ENCODE measurements at regions not wholly inside any gene's neighbourhood (a gene's known extent, or its start where the extent isn't known, plus 50 kb on each side); places are given as distances from the start of the nearest gene placed in this dataset.

- no peaks in the 10 kb centered on the region for H3K79me2 ChIP-seq (ENCODE audit: insufficient read depth, low read length)
- no peak overlapping the region for H3K4me3 ChIP-seq (replicated peaks in 1 of 3; ENCODE audit: insufficient read depth in 1 of 3, low read depth in 2 of 3, low read length in 3 of 3)
- no peak overlapping the region for H3K9ac ChIP-seq (ENCODE audit: insufficient read depth, low read depth, low read length)
- FAIRE-seq, result peak; percentile 37
- H3K36me3 ChIP-seq (replicated peaks in 1 of 2; ENCODE audit: control insufficient read depth in 1 of 2, insufficient read depth in 2 of 2, low read length in 2 of 2), result no peaks in the 10 kb centered on the region
- BruUV-seq (replicated peaks), result no TSS peak
- no peaks in the 10 kb centered on the region for H3K27me3 ChIP-seq (ENCODE audit: control insufficient read depth in 1 of 2, insufficient read depth in 2 of 2, low read length in 2 of 2)
- ChIA-PET CTCF (ENCODE audit: low intra/inter-chr PET ratio, low total read pairs) (no interaction called here), POLR2A (no interaction called here)
- H3K4me2 ChIP-seq (ENCODE audit: low read depth, low read length), result peak overlapping the region; percentile 28; the same call in 1 of the 2 replicates
- ATAC-seq, result peak; percentile 79
- in situ Hi-C loops (cut with HindIII; ENCODE audit: extremely low pct_ligation_motif_present, low pct_unique_long_range_greater_than_20kb), result no loop called here
- H3K9me3 ChIP-seq (ENCODE audit: low read length), result no peaks in the 10 kb centered on the region
- no peak overlapping the region for H3K27ac ChIP-seq (ENCODE audit: extremely low read length, insufficient read depth, low read length)
- DNase-seq (ENCODE audit: low spot score), result peak; percentile 27
- intact Hi-C loops (cut with micrococcal nuclease; ENCODE audit: unreplicated experiment), result no loop called here
- no peaks in the 10 kb centered on the region for H4K20me1 ChIP-seq (ENCODE audit: insufficient read depth, low read length)
- H2AFZ ChIP-seq (ENCODE audit: low read length), result peak overlapping the region; percentile 18
- peaks cover 45% of the 10 kb centered on the region for H3K4me1 ChIP-seq (ENCODE audit: insufficient read depth, low read length)
- no peak for TF ChIP-seq ZNF724P (CRISPR knock-in tag; IDR thresholded peaks at IDR 0.05; ENCODE audit: borderline replicate concordance)
- TF ChIP-seq ZNF839 (CRISPR knock-in tag; IDR thresholded peaks at IDR 0.05; ENCODE audit: borderline replicate concordance), result no peak
- no peak for TF ChIP-seq ZNF891 (CRISPR knock-in tag; IDR thresholded peaks at IDR 0.05)
- TF ChIP-seq DR1 (CRISPR knock-in tag; IDR thresholded peaks at IDR 0.05), result no peak
- no peak for TF ChIP-seq SAP130 (CRISPR knock-in tag; IDR thresholded peaks at IDR 0.05; ENCODE audit: low read depth)
- no peak for TF ChIP-seq RFX3 (CRISPR knock-in tag; IDR thresholded peaks at IDR 0.05)
- peak; percentile 83 for TF ChIP-seq GFI1 (CRISPR knock-in tag; IDR thresholded peaks at IDR 0.05; ENCODE audit: borderline replicate concordance)
- no peak for TF ChIP-seq ZNF83 (CRISPR knock-in tag; IDR thresholded peaks at IDR 0.05; ENCODE audit: borderline replicate concordance)
- no peak for TF ChIP-seq ZNF101 (CRISPR knock-in tag; IDR thresholded peaks at IDR 0.05; ENCODE audit: borderline replicate concordance, low read depth)
- TF ChIP-seq HCFC1 (IDR thresholded peaks at IDR 0.05; ENCODE audit: low read depth, low read length), result no peak
- no peak for TF ChIP-seq MTA3 (CRISPR knock-in tag; IDR thresholded peaks at IDR 0.05)
- no peak for TF ChIP-seq ZNF75D (CRISPR knock-in tag; IDR thresholded peaks at IDR 0.05; ENCODE audit: borderline replicate concordance)
- no peak for TF ChIP-seq GTF2F1 (IDR thresholded peaks at IDR 0.05; ENCODE audit: low read length)
- no peak for TF ChIP-seq NR2C2 (CRISPR knock-in tag; IDR thresholded peaks at IDR 0.05; ENCODE audit: borderline replicate concordance)
- TF ChIP-seq ISX (CRISPR knock-in tag; conservative IDR thresholded peaks at IDR 0.05), result no peak
- TF ChIP-seq JUNB (CRISPR knock-in tag; IDR thresholded peaks at IDR 0.05; ENCODE audit: borderline replicate concordance), result no peak
- TF ChIP-seq, protein P1, sequence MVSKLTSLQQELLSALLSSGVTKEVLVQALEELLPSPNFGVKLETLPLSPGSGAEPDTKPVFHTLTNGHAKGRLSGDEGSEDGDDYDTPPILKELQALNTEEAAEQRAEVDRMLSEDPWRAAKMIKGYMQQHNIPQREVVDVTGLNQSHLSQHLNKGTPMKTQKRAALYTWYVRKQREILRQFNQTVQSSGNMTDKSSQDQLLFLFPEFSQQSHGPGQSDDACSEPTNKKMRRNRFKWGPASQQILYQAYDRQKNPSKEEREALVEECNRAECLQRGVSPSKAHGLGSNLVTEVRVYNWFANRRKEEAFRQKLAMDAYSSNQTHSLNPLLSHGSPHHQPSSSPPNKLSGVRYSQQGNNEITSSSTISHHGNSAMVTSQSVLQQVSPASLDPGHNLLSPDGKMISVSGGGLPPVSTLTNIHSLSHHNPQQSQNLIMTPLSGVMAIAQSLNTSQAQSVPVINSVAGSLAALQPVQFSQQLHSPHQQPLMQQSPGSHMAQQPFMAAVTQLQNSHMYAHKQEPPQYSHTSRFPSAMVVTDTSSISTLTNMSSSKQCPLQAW (CRISPR knock-in tag; IDR thresholded peaks at IDR 0.05), result no peak
- no peak for TF ChIP-seq ZBTB1 (CRISPR knock-in tag; IDR thresholded peaks at IDR 0.05; ENCODE audit: borderline replicate concordance)
- no peak for TF ChIP-seq ATM (IDR thresholded peaks at IDR 0.05; ENCODE audit: borderline replicate concordance)
- peak; percentile 76 for TF ChIP-seq HNF4A (CRISPR knock-in tag; IDR thresholded peaks at IDR 0.05)
- TF ChIP-seq, protein P2, sequence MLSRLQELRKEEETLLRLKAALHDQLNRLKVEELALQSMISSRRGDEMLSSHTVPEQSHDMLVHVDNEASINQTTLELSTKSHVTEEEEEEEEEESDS (CRISPR knock-in tag; IDR thresholded peaks at IDR 0.05; ENCODE audit: borderline replicate concordance), result no peak
- no peak for TF ChIP-seq ZNF260 (CRISPR knock-in tag; IDR thresholded peaks at IDR 0.05; ENCODE audit: borderline replicate concordance, low read depth)
- no peak for TF ChIP-seq ZNF770 (CRISPR knock-in tag; IDR thresholded peaks at IDR 0.05)
- no peak for TF ChIP-seq NFE2 (CRISPR knock-in tag; IDR thresholded peaks at IDR 0.05)
- no peak for TF ChIP-seq ZEB1 (IDR thresholded peaks at IDR 0.05; ENCODE audit: insufficient replicate concordance, low read depth)
- TF ChIP-seq NFIB (CRISPR knock-in tag; IDR thresholded peaks at IDR 0.05; ENCODE audit: borderline replicate concordance), result no peak
Observed at GRCh38 chr15:39154227-39154638, 426.6 kb upstream of the THBS1 start.
